ENCODE measurements at regions not wholly inside any gene's neighbourhood (a gene's known extent, or its start where the extent isn't known, plus 50 kb on each side); places are given as distances from the start of the nearest gene placed in this dataset.

GRCh38 chr7:112579388-112579787 lies 98.6 kb downstream of the LSMEM1 start:
- Histone ChIP-seq H2AFZ (ENCODE audit: low read depth, low read length) (no peak overlapping the region), H3K4me1 (replicated peaks in 1 of 2; ENCODE audit: control insufficient read depth in 2 of 2, insufficient read depth in 2 of 2, low read length in 2 of 2) (no peaks in the 10 kb centered on the region), H3K27me3 (ENCODE audit: control insufficient read depth in 2 of 2, insufficient read depth in 2 of 2, low read length in 2 of 2) (0 out of 5 replicates have a peak, but pooled peaks cover 0 to 2% of the 10 kb centered on the region in 2 experiments), H3K27ac (ENCODE audit: extremely low read depth, low read depth, low read length) (no peak overlapping the region), H3K9me3 (replicated peaks; ENCODE audit: control insufficient read depth, insufficient read depth, low read depth, low read length) (no peaks in the 10 kb centered on the region; the same call in none of the 2 replicates), H3K4me2 (ENCODE audit: insufficient read depth, low read length) (no peak overlapping the region), H3K36me3 (ENCODE audit: control insufficient read depth, insufficient read depth, low read length) (no peaks in the 10 kb centered on the region), H3K9ac (ENCODE audit: insufficient read depth in 1 of 2, low read depth in 2 of 2, low read length in 2 of 2) (no peak overlapping the region), H3K4me3 (no peak overlapping the region), H3K9me1 (ENCODE audit: control insufficient read depth, insufficient read depth, low read length) (no peaks in the 10 kb centered on the region), H3K79me2 (ENCODE audit: control insufficient read depth, insufficient read depth, low read length) (no peaks in the 10 kb centered on the region), H4K20me1 (replicated peaks; ENCODE audit: control insufficient read depth, insufficient read depth, low read length) (no peaks in the 10 kb centered on the region)
- FAIRE-seq, result no peak
- TF ChIP-seq, protein P1, sequence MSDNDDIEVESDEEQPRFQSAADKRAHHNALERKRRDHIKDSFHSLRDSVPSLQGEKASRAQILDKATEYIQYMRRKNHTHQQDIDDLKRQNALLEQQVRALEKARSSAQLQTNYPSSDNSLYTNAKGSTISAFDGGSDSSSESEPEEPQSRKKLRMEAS (CRISPR knock-in tag; IDR thresholded peaks at IDR 0.05), result no peak
- in situ Hi-C loops (cut with MboI) (no loop called here), intact Hi-C loops (cut with micrococcal nuclease) (no loop called here)
- POLR2A ChIA-PET, result no interaction called here
- 29% methylated on average over 4 of the region's 4 CpGs for WGBS (ENCODE audit: insufficient coverage, low coverage, missing lambda C conversion rate)
- DNase-seq (ENCODE audit: extremely low read depth in 1 of 4, low spot score in 3 of 4), result no peak
- BruUV-seq (replicated peaks), result no TSS peak
- CTCF ChIA-PET (ENCODE audit: low intra/inter-chr PET ratio), result interaction anchor here (0.6 kb wide), 1 partner anchor 1585 kb away, joined by 3 read pairs; no protein-coding TSS in a partner anchor
- no peak for ATAC-seq

DNA sequence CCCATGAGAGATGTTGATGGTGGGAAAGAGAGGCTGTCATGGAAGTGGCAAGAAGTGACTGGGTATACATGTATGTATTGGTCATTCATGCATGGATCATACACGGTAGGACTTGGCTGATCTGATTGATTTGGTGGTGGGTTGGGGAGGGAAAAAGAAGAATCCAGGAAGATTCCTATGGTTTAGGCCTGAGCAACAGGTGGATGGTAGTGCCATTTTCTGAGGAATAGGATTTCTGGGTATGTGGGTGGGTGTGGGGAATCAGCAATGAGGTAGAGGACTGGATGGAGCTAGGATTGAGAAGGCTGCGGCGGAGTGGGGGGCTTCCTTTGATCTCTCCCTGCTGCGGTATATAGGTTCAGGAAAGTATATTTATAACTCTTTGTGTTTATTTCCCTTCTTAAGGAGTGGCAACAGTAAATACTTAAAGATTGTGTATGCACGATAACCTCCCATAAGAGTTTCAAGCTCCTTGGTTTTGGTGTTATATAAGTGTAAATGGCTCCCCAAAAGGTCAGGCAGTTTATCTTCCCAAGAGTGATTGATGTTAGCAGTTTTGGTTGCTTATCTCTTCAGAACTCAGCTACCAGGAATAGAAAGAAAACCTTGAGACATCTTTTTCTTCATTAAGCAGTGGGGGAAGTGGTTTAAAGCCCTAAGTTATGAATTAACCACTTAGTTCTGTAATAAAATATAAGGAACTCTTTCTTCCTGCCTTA lies 100.1 kb downstream of the LSMEM1 start:
- intact Hi-C loops (cut with micrococcal nuclease), result no loop called here
- Histone ChIP-seq H3K36me3 (ENCODE audit: control insufficient read depth, insufficient read depth, low read length) (no peaks in the 10 kb centered on the region), H3K27ac (ENCODE audit: extremely low read depth, low read depth, low read length) (no peak overlapping the region), H2AFZ (ENCODE audit: low read depth, low read length) (no peak overlapping the region), H4K20me1 (replicated peaks; ENCODE audit: control insufficient read depth, insufficient read depth, low read length) (no peaks in the 10 kb centered on the region), H3K9me3 (replicated peaks; ENCODE audit: control insufficient read depth, insufficient read depth, low read depth, low read length) (no peaks in the 10 kb centered on the region; the same call in none of the 2 replicates), H3K4me3 (no peak overlapping the region), H3K9me1 (ENCODE audit: control insufficient read depth, insufficient read depth, low read length) (no peaks in the 10 kb centered on the region), H3K4me2 (ENCODE audit: insufficient read depth, low read length) (no peak overlapping the region), H3K9ac (ENCODE audit: insufficient read depth in 1 of 2, low read depth in 2 of 2, low read length in 2 of 2) (no peak overlapping the region), H3K27me3 (ENCODE audit: control insufficient read depth in 2 of 2, insufficient read depth in 2 of 2, low read length in 2 of 2) (0 out of 5 replicates have a peak, but pooled peaks cover 0 to 4% of the 10 kb centered on the region in 2 experiments), H3K79me2 (ENCODE audit: control insufficient read depth, insufficient read depth, low read length) (no peaks in the 10 kb centered on the region), H3K4me1 (replicated peaks in 1 of 2; ENCODE audit: control insufficient read depth in 2 of 2, insufficient read depth in 2 of 2, low read length in 2 of 2) (no peaks in the 10 kb centered on the region)
- 24% methylated on average over 5 of the region's 5 CpGs for WGBS (ENCODE audit: insufficient coverage, low coverage, missing lambda C conversion rate)
- CTCF ChIA-PET (ENCODE audit: low intra/inter-chr PET ratio), result no interaction called here
- BruUV-seq (replicated peaks), result no TSS peak
- in situ Hi-C loops (cut with MboI), result no loop called here
- FAIRE-seq (no peak), ATAC-seq (no peak), DNase-seq (ENCODE audit: extremely low read depth in 1 of 4, low spot score in 3 of 4) (no peak)
- POLR2A ChIA-PET, result interaction anchor here (0.6 kb wide), 1 partner anchor 235 kb away, joined by 3 read pairs; no protein-coding TSS in a partner anchor
- no peak for TF ChIP-seq NR2C2 (CRISPR knock-in tag; IDR thresholded peaks at IDR 0.05)
- TF ChIP-seq NR2C2 (tag; IDR thresholded peaks at IDR 0.05), result no peak
- TF ChIP-seq TEAD4 (IDR thresholded peaks at IDR 0.05; ENCODE audit: low read length), result no peak
- no peak for TF ChIP-seq TEAD4 (CRISPR knock-in tag; IDR thresholded peaks at IDR 0.05; ENCODE audit: borderline replicate concordance)
- peak; percentile 86 for TF ChIP-seq MEIS2 (IDR thresholded peaks at IDR 0.05; ENCODE audit: partially characterized antibody)
